ENCODE measurements at regions not wholly inside any gene's neighbourhood (a gene's known extent, or its start where the extent isn't known, plus 50 kb on each side); places are given as distances from the start of the nearest gene placed in this dataset.

GRCh38 chr2:48009256-48009655, 103.0 kb upstream of the FBXO11 start:
- TF ChIP-seq EZH2phosphoT487 (IDR thresholded peaks at IDR 0.05; ENCODE audit: insufficient read depth, low read depth), result no peak
- no peak for TF ChIP-seq EZH2 (IDR thresholded peaks at IDR 0.05; ENCODE audit: insufficient read depth, poor library complexity, severe bottlenecking)

Measured in GM23248 (cell line).